ENCODE measurements at regions not wholly inside any gene's neighbourhood (a gene's known extent, or its start where the extent isn't known, plus 50 kb on each side); places are given as distances from the start of the nearest gene placed in this dataset.
"Not testable (repeated sequence)": the region's sequence is repeated elsewhere in the genome, so short reads cannot be mapped to it uniquely, and the experiment has no call there.

DNA sequence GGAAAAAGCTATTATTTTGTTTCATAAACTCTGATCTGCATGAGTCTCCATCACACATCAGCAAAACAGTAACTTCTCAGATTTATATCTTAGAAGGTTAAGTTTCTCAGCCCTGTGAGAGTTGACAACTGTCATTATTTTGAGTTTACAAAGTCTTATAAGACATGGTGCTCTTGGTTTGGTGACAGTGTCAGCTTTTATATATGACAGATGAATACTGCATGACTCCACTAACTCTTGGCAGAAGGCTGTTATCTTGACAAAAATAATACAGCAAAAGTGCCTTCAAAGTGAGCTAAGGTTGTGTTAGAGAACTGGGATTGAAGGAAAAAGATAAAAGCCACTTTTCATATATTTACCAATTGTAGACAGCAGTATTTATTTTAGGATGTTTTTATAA, 528.4 kb upstream of the SOX9 start:
- DNase-seq (ENCODE audit: low spot score in 2 of 2) = no peak
- Histone ChIP-seq H3K4me3 (no peak overlapping the region), H3K27me3 (no peaks in the 10 kb centered on the region), H3K27ac (no peak overlapping the region), H3K9me3 (no peaks in the 10 kb centered on the region), H3K4me1 (no peaks in the 10 kb centered on the region), H3K36me3 (no peaks in the 10 kb centered on the region)
- TF ChIP-seq, protein P1, sequence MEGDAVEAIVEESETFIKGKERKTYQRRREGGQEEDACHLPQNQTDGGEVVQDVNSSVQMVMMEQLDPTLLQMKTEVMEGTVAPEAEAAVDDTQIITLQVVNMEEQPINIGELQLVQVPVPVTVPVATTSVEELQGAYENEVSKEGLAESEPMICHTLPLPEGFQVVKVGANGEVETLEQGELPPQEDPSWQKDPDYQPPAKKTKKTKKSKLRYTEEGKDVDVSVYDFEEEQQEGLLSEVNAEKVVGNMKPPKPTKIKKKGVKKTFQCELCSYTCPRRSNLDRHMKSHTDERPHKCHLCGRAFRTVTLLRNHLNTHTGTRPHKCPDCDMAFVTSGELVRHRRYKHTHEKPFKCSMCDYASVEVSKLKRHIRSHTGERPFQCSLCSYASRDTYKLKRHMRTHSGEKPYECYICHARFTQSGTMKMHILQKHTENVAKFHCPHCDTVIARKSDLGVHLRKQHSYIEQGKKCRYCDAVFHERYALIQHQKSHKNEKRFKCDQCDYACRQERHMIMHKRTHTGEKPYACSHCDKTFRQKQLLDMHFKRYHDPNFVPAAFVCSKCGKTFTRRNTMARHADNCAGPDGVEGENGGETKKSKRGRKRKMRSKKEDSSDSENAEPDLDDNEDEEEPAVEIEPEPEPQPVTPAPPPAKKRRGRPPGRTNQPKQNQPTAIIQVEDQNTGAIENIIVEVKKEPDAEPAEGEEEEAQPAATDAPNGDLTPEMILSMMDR (IDR thresholded peaks at IDR 0.05) = no peak
- intact Hi-C loops (cut with DNase I) = no loop called here

DNA sequence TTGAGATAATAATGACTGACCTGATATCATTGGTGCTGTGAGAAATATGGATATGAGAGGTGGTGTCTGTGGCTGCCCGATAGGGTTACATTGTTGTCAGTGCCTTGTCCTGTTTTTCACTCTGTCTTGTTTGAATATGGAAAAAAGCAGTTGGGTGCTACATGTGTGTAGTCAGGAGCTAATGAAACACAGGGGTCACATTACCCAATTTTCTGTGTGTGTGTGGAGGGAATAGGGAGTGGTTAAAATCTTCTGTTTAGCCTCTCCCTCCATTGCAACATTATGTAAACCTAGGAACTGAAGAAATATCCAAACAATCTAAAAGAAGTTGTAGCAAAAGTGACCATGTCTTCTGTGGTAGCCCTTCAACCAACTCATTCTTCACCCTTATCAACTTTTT, 527.7 kb upstream of the SOX9 start:
- DNase-seq (ENCODE audit: low spot score in 2 of 2) = no peak
- no peaks in the 10 kb centered on the region for H3K4me1 ChIP-seq
- intact Hi-C loops (cut with DNase I) = no loop called here

DNA sequence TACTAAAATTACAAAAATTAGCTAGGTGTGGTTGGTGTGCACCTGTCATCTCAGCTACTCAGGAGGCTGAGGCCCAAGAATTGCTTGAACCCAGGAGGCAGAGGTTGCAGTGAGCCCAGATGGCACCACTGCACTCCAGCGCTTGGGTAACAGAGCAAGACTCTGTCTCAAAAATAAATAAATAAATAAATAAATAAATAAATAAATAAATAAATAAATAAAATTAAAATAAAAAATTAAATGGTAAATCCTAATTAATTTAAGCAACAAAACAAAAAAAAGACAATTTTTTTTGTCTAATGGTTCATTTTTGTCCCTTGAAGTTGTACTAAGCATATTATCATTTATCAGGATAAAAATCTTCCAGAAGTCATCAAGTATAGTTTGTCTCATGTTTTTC, 521.2 kb upstream of the SOX9 start:
- H3K4me3 ChIP-seq; H3K27me3 ChIP-seq; H3K4me1 ChIP-seq; H3K36me3 ChIP-seq; H3K27ac ChIP-seq; DNase-seq (ENCODE audit: low spot score in 2 of 2); intact Hi-C loops (cut with DNase I); H3K9me3 ChIP-seq: not testable (repeated sequence)

More for the DNA sequence above, 527.7 kb upstream of the SOX9 start:
- no peaks in the 10 kb centered on the region for H3K36me3 ChIP-seq
- no peaks in the 10 kb centered on the region for H3K9me3 ChIP-seq
- no peaks in the 10 kb centered on the region for H3K27me3 ChIP-seq
- TF ChIP-seq, protein P1 (IDR thresholded peaks at IDR 0.05) = no peak
- H3K27ac ChIP-seq = no peak overlapping the region
- no peak overlapping the region for H3K4me3 ChIP-seq

DNA sequence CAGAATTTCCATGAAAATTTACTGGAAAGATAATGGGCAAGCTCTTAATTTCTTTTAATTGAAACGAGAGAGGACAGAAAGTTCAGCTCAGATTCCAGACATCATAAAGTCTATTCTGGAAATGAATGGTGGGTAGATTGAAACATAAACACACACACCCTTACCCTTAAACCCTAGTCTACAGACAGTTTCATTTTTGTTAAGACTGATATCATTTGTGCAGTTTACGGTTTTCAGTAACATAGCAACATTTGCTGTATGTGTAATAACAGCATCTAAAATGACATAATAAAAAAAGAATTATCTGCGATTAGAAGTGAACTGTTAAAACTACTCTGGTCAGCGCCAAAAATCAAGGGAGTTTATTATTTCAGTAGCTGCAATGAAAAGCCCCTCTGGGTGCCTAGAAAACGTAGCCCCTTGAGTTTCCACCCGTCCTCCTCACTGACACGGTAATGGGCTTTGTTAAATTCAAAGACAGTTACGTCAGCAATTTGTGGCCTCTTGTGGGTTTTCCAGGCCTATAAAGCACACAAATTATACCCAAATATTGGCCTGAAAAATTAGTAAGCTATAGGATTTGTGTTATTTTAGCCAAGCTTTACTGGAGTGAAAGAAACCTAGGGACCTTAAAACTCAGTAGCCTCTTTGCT, 520.6 kb upstream of the SOX9 start:
- TF ChIP-seq, protein P1 (IDR thresholded peaks at IDR 0.05) = no peak
- intact Hi-C loops (cut with DNase I) = no loop called here
- no peak for DNase-seq (ENCODE audit: low spot score in 2 of 2)

DNA sequence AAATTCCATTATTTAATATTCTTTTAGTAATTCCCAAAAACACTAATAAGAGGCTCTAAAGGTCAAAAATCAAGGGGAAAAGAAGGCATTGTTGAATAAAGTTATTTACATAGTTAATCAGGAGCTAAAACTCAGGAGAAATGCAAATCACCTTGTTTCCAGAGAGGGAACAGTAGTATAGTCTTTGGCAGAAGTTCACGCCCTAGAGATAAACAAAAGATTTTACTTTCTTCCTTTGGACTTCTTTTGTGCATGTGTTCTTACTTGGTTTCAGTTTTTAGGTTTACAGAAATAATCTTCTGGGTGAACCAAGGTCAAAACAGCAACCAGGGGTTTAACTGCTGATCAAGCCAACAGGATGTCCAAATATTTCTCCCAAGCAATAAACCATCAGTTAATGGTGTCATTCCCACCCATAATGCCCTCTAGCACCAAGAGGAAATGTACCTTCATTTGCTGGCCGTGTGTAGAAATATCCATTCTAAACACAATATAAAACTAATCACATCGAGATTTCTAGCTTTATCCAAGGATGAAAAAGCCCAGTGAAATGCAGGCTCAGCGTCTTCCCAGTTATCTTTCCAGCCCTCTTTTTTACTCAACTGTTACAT, 518.8 kb upstream of the SOX9 start:
- TF ChIP-seq, protein P1 (IDR thresholded peaks at IDR 0.05) = no peak
- no peaks in the 10 kb centered on the region for H3K27me3 ChIP-seq
- intact Hi-C loops (cut with DNase I) = no loop called here
- no peak overlapping the region for H3K4me3 ChIP-seq
- H3K36me3 ChIP-seq = no peaks in the 10 kb centered on the region
- no peaks in the 10 kb centered on the region for H3K4me1 ChIP-seq
- no peak overlapping the region for H3K27ac ChIP-seq
- no peak for DNase-seq (ENCODE audit: low spot score in 2 of 2)
- no peaks in the 10 kb centered on the region for H3K9me3 ChIP-seq

More for the DNA sequence above, 520.6 kb upstream of the SOX9 start:
- Histone ChIP-seq H3K36me3 (no peaks in the 10 kb centered on the region), H3K27ac (no peak overlapping the region), H3K4me3 (no peak overlapping the region), H3K4me1 (no peaks in the 10 kb centered on the region), H3K27me3 (no peaks in the 10 kb centered on the region), H3K9me3 (no peaks in the 10 kb centered on the region)

DNA sequence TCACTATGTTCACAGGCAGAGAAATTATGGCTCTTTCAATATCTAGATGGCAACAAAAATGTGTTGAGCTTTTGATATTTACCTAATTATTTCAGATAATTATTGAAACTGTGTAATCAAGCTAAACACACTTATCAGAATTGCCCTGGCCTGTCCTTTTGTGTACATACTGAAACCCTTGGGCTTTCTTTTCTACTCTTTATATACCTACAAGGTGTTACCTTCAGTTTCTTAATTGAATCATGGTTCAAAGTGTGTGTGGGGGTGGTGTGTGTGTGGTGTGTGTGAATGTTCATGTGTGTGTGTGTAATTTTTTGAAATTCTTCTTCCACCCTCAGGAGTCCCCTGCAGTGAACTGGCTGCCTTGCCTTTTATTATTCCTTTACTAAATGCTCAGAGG, 506.8 kb upstream of the SOX9 start:
- TF ChIP-seq, protein P1 (IDR thresholded peaks at IDR 0.05) = no peak
- H3K27me3 ChIP-seq = no peaks in the 10 kb centered on the region
- peaks cover 0 to 6% of the 10 kb centered on the region in 2 donors for H3K9me3 ChIP-seq
- intact Hi-C loops (cut with DNase I) = no loop called here
- no peaks in the 10 kb centered on the region for H3K4me1 ChIP-seq
- no peak overlapping the region for H3K4me3 ChIP-seq
- H3K27ac ChIP-seq = no peak overlapping the region
- no peaks in the 10 kb centered on the region for H3K36me3 ChIP-seq
- no peak for DNase-seq (ENCODE audit: low spot score in 2 of 2)
